WI38 (cell line): ENCODE measurements at regions not wholly inside any gene's neighbourhood (a gene's known extent, or its start where the extent isn't known, plus 50 kb on each side); places are given as distances from the start of the nearest gene placed in this dataset.

Source experiments
- H3K4me3 ChIP-seq: 2 replicates; pipeline ENCODE4 v1.5.1; 2011; ENCODE audit warnings: low read depth, mild to moderate bottlenecking, control low read depth, low read length
- TF ChIP-seq, protein P1 (sequence below): IDR thresholded peaks from 2 replicates; pipeline ENCODE4 v1.5.1; 2012; ENCODE audit warnings: low read depth, mild to moderate bottlenecking, control low read depth, low read length

DNA sequence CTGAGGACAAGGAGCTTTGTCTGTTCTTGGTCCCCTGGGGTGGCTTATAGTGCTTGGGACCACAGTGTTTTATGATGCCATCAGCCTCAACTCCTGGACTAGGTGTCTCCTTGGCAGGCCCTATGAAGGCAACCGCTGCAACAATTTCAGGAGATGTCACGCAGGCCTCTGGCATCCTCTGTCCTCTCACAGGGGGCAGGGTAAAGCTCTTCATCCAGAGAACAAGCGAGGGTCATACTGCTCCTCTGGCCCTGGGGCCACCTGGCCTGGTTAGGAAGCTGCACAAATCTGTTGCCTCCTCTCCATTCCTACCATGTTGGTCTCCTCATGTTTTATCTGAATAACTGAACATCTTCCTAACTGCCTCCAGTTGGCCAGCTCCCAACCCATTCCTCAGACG lies 148.9 kb upstream of the SPEF2 start:
- no peak overlapping the region for H3K4me3 ChIP-seq
- TF ChIP-seq, protein P1, sequence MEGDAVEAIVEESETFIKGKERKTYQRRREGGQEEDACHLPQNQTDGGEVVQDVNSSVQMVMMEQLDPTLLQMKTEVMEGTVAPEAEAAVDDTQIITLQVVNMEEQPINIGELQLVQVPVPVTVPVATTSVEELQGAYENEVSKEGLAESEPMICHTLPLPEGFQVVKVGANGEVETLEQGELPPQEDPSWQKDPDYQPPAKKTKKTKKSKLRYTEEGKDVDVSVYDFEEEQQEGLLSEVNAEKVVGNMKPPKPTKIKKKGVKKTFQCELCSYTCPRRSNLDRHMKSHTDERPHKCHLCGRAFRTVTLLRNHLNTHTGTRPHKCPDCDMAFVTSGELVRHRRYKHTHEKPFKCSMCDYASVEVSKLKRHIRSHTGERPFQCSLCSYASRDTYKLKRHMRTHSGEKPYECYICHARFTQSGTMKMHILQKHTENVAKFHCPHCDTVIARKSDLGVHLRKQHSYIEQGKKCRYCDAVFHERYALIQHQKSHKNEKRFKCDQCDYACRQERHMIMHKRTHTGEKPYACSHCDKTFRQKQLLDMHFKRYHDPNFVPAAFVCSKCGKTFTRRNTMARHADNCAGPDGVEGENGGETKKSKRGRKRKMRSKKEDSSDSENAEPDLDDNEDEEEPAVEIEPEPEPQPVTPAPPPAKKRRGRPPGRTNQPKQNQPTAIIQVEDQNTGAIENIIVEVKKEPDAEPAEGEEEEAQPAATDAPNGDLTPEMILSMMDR, result no peak

DNA sequence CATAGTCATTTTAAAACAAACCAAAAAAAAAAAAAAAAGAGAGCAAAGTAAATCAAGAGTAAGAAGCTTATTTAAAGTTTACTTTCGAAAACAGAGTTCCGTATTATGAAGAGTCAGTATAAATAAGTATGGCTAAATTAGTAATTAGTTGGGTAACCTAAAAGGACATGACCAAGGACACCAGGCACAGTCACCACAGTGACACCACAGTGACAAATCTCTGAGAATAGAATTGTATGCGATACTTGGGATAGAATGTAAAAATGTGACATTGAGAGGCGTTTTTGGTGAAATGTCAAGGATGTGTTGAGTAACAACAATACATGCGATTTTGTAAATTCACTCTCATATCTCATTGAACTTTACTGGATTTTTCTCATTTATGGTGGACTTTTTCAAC lies 150.9 kb upstream of the SPEF2 start:
- H3K4me3 ChIP-seq, result no peak overlapping the region
- TF ChIP-seq, protein P1, result no peak

DNA sequence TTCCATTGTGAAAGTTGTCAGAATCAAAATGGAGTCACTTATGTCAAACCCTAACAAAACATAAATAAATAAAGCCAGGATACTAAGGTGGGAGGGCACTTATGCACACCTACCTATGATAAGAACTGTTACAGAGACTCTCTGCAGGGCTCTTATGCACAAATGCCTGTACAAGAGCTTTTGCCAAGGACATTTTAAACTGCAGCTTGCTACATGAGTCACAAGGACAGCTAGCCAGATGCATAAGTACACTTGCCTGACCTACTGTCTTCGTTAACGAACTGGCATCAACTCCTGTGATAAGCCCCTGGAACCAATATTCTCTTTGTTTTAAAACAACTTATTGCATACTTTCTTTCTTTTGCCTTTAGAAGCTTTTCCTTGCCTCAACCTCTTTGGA lies 152.9 kb upstream of the SPEF2 start:
- H3K4me3 ChIP-seq, result no peak overlapping the region
- TF ChIP-seq, protein P1, result no peak

DNA sequence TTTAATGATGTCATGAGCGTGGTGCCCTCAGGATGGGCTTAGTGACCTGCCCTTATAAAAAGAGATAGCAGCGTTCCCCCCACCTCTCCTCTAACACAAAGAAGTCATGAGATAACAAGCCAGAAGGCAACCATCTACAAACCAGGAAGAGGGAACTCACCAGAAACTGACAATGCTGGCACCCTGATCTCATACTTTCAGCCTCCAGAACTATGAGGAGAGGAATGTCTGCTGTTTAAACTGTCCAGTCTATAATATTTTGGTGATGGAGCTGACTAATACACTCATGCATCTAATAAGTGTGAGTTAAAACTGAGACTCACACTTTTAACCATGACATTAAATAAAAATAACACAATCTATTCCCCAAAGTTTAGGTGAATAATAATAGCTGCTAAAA lies 156.1 kb upstream of the SPEF2 start:
- TF ChIP-seq, protein P1, result no peak

DNA sequence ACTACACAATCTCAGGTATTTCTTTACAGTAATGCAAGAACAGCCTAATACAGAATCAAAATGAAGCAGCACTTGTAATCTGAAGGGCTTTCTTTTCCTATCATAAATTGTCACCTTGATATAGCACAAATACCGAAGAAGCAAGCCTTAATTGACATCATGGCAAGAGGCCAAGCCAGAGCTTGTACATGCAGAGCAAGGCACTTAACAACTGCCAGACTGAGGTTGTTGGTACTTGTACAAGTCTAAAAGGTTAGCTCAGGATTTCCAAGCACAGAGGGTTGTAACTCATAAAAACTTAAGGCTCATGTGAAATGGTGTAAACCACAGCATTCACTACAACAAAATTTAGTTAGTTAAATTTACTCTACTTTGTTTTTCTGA lies 158.8 kb upstream of the SPEF2 start:
- no peak overlapping the region for H3K4me3 ChIP-seq
- TF ChIP-seq, protein P1, result no peak

More for the DNA sequence above, 156.1 kb upstream of the SPEF2 start:
- no peak overlapping the region for H3K4me3 ChIP-seq

DNA sequence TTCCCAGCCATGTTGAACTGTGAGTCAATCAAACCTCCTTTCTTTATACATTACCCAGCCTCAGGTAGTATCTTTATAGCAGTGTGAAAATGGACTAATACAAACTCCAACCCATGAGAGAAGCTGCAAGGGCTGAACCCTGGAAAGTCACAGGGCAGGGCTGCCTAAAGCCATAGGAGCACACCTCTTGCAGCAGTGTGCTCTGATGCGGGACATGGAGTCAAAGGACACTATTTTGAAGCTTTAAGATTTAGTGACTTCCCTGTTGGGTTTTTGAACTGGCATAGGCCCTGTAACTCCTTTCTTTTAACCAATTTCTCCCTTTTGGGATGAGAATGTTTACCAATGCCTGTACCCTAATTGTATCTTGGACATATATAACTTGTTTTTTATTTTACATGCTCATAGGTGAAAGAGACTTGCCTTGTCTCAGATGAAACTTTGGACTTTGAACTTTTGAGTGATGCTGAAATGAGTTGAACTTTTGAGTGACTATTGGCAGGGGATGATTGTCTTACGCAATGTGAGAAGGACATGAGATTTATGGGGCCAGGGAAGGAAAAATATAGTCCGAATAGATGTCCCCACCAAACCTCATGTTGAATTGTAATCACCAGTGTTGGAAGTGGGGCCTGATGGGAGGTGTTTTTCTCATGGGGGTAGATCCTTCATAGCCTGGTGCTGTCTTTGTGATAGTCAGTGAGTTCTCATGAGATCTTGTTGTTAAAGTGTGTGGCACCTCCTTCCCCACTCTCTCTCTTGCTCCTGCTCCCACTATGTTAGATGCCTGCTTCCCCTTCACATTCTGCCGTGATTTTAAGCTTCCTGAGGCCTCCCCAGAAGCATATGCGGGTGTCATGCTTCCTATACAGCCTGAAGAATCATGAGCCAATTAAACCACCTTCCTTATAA lies 159.5 kb upstream of the SPEF2 start:
- TF ChIP-seq, protein P1, result no peak
- H3K4me3 ChIP-seq, result no peak overlapping the region

DNA sequence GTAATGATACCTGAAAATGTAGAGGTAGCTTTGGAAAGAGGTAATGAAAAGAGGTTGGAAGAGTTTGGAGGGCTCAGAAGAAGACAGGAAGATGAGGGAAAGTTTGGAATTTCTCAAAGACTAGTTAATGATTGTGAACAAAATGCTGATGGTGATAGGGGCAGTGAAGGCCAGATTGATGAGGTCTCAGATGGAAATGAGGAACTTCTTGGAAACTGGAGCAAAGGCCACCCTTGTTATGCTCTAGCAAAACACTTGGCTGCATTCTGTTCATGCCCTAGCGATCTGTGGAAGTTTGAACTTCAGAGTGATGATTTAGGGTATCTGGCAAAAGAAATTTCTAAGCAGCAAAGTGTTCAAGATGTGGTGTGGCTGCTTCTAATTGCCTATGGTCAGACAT lies 161.2 kb upstream of the SPEF2 start:
- H3K4me3 ChIP-seq, result no peak overlapping the region
- TF ChIP-seq, protein P1, result no peak
